ENCODE measurements at regions not wholly inside any gene's neighbourhood (a gene's known extent, or its start where the extent isn't known, plus 50 kb on each side); places are given as distances from the start of the nearest gene placed in this dataset.
A peak's percentile ranks its signal among the peaks of the same experiment; 100 is the strongest.
"Not testable (repeated sequence)": the region's sequence is repeated elsewhere in the genome, so short reads cannot be mapped to it uniquely, and the experiment has no call there.

DNA sequence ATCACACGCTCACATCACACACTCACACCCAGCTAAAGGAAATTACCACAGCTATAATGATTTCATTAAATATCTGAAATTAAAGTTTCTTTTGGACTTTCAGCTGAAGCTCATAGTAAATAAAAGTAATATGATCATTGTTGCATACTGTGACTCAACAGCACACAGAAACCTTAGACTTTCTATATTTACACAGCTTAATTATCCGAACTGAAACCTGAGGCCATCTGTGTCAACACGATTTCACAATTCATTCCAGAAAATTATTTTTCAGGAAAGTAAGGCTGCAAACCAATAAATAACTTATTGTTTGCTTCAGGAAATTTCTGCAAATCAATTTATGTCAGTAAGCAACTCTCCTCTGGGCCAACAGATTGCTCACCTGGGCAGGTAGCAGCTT is 1352.2 kb upstream of the CDH18 start:
- DNase-seq (ENCODE audit: low read depth), result peak; percentile 35

DNA sequence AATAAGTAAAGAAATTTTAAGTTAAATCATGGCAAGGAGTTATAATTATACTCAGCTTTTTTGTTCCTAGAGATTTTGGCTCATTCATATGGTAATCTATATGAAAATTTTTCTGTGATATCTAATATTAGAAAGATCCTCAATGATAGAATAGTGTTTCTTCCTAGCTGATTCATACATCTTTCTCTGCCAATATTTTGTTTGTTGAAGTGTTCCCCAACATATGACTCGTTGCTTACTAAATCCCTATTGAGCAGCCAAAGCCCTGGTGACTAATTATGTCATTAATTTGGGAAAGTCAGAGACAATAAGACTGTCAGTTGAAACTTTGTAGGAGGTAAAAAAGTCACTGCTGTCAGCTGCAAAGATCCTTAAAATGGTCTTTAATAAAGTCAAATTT is 1348.5 kb upstream of the CDH18 start:
- peak; percentile 55 for DNase-seq (ENCODE audit: low read depth)

DNA sequence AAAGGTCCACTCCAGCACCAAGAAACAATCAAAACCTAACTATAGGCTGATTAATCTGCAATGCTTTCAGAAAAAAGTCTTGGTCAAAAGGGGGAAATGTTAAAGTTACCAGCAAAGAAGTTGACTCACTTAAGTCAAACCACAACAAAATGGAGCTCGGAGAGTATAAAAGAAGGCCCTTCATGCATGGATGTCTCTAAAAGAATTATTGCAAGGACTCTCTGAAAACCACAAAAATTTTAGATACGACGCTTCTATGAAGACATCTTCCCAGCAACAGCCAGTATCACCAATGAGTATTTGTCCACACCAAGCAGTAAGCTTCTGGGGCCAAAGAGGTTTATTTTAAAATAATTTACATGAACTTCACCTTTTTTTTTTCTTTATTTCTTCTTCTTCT is 1327.4 kb upstream of the CDH18 start:
- peak; percentile 72 for DNase-seq (ENCODE audit: low read depth)

DNA sequence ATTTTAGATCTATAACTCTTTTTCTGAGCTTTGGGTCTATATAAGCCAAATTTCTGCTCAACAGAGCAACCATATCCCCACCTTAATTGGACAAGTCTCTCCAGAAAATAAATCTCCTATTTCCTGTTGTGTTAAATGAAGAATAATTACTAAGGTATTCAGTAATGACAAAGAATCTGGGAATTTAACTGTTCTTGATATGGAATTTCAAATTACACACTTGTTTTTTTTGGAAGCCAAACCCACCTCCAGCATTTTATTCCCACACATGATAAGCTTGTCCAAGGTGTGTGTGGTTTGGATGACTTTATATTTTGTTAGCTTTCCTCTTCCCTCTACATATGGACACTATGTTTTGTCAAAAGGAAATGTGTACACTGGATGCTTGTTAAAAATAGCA is 1313.2 kb upstream of the CDH18 start:
- not testable (repeated sequence) for DNase-seq (ENCODE audit: low read depth)

DNA sequence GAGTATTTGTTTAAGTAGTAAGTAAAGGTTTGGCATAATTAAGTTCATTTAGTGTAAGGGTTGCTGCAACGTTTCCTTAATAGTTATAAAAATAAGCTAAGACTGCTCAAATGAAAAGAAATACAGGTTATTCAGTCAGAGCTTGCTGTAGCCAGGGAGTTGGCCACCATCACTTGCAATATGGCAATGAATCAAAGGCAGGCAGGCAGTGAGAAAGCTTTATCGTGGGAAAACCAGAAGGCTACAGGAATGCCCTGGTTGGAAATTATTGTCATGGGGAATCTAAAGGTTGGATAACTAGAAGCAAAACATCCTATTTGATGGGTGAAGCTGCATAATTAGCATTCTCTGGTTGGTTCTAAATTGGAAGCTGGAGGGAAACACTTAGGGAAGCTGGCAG is 1286.4 kb upstream of the CDH18 start:
- not testable (repeated sequence) for DNase-seq (ENCODE audit: low read depth)

DNA sequence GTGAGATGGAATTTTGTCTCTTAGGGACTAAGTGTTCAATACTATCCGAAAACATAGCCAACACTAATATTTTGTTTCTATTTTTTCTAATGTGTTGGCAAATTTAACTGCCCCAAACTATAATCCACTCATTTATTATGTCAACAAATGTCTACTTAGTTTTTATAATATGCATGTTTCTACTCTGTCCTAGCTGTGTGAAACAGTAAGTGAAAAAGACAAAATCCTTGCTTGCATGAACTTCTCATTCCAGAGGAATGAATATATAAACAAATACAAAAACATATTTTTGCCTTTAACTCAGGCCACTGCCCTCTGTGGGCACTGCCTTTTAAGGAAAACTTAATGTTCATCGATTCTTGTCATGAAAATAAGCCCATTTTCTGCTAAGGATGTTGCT is 1275.4 kb upstream of the CDH18 start:
- no peak for DNase-seq (ENCODE audit: low read depth)

DNA sequence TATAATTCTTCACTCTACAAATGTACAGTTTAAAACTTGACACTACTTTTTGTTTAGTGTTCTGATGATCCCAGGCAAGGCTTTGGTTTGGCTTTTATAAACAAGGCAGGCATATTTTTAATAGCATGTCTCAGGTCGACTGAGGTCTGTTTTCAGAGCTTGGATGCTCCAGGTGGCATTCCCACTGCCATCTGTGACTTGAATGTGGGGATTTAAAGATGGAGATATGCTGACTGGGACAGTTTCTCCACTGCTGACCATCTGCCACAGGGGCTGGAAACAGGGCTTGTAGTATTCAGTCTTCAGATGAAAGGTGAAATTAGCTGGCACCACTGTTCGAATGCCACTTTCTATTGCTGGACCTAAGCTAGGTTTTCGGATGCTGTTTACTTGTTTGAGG is 1266.2 kb upstream of the CDH18 start:
- no peak for DNase-seq (ENCODE audit: low read depth)

DNA sequence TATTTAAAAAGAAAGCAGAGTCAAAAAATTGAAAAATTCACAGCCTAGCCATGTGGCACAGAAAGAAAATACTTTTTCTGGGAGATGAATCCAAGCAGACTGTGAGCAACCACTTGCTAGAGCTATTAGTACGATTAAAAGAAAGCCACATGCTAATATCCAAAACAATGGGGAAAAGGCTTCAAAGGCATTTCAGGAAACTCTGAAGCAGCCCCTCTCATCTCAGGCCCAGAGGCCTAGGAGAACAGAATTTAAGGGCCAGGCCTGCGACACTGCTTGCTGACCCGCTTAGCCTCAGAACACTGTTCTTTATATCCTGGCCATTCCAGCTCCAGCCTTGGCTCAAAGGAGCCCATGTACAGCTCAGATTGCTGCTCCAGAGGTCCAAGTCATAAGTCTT is 1257.0 kb upstream of the CDH18 start:
- DNase-seq (ENCODE audit: low read depth), result no peak

DNA sequence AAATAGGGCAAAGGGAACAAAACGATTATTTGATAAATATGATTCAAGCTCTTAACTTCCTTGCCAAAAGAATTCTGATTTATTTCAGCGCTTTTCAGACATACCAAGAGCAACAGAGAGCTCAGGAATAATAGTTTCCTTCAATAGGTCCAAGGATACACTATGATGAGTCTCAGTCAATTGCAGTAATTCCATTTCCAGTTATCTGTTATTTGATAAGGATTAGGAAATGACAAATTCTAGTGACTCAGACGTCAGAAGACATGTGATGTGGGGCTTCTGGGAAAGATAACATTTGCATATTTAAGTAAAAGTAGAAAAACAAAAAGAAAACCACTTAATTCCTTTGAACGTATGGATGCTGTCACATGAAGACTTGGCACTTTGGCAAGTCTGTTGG is 1250.8 kb upstream of the CDH18 start:
- DNase-seq (ENCODE audit: low read depth), result no peak

DNA sequence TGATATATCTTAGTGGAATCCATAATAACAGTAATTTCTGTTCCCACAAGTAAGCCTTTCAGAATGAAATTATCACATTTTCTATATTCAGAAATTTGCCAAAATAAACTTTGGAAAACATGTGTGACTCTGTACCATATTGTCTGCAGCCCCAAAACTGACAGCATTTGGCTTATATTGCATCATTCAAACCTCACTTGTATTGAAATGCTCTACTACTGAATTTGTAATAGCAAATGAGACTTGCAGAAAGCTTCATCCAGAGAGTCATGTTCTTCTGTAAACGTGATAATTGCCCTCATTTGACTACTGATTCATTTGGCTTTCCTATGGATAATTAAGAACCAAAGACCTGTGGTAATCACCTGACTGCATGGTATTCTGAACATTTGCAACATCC is 1249.5 kb upstream of the CDH18 start:
- DNase-seq (ENCODE audit: low read depth), result no peak

DNA sequence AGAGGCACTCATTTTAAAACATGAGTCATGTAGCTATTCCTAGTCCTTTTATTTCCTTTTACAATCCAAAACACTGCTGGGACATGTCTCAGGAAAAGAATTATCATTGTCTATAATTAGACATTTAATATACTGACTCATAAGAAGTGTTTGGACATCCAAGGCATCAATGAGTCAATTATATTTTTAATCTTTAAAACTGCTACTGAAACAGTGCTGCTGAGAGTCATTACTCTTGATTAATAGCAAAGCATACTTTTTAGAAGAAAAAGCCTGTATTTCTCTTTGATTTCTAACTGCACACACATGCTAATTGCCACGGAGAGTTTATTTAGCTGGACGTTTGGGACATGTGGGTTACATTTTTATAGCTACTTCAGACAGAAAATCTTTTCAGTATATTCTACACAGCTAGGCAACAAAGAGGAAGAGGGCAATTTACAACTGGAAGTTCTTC is 1249.0 kb upstream of the CDH18 start:
- DNase-seq (ENCODE audit: low read depth), result peak; percentile 44

DNA sequence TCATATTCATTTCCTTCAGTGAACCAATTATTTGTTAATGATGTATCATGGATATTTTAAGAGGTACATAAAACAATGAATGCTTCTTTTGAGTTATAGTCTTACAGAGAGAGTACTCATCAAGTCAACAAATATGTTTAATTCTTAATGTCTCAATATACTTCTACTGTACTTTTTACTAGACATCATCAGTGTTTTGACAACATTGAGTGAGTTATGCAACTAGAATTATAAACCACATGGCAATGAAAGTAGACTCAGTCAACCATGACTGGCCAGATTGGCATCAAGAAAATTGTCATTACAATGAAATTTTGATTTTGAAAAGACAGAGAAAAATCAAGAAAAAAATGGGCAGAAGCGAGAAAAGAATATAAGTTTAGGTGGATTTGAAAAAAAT is 1248.1 kb upstream of the CDH18 start:
- DNase-seq (ENCODE audit: low read depth), result no peak

DNA sequence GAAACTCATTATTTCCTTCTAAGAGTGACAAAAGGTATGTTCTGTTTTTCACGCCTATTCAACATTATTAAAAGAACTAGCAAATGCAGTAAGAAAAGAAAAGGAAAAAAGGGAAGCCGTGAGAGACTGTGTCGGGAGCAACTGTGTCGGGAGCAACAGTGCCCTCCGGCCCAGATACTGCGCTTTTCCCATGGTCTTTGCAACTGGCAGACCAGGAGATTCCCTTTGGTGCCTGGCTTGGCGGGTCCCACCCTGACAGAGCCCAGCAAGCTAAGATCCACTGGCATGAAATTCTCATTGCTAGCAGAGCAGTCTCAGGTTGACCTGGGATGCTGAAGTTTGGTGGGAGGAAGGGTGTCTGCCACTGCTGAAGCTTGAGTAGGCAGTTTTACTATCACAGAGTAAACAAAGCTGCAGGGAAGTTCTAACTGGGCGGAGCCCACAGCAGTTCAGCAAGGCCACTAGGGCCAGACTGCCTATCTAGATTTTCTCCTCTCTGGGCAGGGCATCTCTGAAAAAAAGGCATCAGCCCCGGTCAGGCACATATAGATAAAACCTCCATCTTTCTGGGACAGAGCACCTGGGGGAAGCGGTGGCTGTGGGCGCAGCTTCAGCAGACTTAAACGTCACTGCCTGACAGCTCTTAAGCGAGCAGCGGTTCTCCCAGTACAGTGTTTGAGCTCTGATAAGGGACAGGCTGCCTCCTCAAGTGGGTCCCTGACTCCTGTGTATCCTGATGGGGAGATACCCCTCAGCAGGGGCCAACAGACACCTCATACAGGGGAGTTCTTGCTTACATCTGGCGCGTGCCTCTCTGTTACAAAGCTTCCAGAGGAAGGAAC is 1237.4 kb upstream of the CDH18 start:
- DNase-seq (ENCODE audit: low read depth), result no peak

DNA sequence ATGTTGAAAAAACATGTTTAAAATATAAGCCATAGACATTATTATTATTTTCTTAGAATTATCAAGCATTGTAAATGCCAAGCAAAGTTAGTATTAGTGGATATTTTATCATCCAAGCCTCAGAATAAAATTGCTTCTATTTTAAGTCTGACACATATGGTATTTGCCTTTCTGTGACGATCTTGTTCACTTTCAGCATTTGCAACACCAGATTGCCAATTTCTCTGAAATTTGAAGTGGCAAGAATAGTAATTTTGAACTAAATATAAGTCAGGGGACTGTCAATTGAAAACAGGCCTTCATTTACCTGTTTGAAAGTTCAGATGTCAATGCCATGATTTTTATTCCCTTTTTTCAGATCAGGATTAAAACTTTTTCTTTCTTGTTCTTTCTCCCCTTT is 1233.6 kb upstream of the CDH18 start:
- DNase-seq (ENCODE audit: low read depth), result no peak

DNA sequence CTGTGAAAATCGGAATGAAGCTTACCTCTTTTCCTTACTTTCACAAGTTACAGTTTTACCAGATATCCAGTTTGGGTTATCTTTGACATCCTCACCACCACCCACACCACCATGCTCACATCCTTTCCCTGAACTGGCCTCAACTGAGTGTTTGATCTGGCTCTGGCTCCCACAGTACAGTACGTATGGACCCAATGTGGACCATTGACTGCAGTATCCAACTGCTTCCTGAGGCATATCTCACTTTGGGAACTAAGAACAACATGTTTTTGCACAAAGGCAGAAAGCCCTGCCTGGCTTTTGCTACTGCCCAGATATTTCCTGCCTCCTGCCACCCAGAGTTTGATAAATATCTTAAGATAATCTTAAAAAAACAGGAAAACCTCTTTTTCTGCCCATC is 1232.0 kb upstream of the CDH18 start:
- DNase-seq (ENCODE audit: low read depth), result no peak

DNA sequence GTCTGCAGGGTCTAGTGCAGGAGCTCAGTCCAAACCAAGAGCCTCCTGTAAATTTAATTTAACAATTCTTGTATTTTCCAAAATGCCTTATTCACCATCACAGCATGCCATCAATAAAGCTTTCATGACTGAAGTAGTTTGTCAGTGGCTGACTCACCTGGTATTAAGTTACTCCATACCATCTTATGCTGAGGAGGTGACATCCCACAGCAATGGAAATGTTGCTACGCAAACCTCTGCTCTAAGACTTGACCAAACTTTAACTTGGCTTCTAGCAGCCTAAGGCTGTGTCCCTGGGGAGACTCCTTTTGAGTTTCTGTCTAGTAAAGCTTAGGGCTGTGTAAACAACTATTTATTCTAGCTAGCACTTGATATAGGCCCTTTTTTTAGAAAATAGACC is 1231.3 kb upstream of the CDH18 start:
- DNase-seq (ENCODE audit: low read depth), result no peak

DNA sequence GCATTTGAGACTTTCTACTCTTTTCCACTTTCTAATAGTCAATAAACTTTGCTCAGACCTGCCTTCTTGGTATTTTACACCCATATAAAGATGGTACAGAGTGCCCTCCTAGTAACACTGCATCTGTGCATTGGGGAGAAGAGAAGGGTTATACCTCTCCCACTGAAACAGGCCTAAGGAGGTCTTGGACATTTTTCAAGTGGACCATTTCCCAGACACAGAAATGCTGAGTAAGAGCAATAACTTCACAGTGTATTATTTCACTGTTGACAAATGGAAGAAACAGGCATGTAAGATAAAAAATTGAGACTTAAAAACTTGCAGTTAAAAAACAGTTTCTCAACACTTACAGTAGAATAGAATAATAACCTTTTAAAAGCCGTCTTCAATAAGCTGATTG is 1224.0 kb upstream of the CDH18 start:
- DNase-seq (ENCODE audit: low read depth), result no peak

DNA sequence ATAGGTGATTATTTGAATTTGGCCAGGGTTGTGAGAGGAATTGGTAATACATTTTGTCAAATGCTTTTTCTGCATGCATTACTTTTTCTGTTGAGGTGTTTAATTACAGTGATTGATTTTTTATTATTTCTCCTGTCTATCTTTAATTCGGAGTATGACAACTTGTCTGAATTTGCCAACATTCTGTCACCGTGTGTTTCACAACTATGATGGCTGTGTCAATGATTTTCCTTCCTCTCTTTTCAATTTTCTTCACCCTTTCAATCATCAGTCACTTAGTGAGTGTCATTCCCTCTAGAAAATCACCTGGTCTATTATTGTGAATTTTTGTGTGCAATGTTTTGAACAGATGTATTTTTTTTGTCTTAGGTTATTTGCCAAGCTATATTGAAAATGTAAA is 1221.4 kb upstream of the CDH18 start:
- DNase-seq (ENCODE audit: low read depth), result no peak

DNA sequence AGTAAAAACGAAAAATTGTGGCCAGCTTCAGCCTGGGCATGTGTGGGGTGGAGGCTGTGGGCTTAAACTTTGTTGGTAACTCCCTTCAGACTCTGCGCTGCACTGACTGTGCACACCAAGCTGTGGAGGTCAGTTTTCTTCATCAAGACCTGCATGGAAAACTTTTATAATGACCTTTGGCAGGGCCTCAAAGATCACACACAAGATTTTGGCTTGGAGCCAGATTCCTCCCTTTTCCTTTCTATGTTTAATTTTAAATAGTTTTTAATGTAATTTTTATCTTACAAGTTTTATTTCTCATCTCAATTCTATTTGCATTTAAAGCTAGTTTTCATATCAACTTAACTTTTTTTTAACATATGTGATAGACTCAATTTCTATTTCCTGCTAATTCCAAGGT is 1211.1 kb upstream of the CDH18 start:
- no peak for DNase-seq (ENCODE audit: low read depth)

DNA sequence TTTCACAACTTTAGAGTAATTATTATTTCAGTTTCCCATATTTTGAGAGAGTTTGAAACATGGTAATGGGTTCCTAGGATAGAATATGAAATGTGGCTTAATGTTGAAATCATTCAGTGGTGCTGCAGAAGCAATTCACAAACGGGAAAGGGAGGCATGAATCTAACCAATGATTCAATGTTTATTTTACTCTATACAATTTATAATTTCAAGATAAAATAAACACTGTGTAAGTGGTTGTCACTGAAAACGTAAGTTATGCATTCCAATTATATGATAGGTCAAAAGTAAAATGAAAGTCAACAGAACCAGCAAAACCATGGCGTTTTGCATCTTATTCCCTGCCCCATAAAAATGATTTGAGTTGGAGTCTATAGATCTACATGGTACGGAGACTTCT is 1207.1 kb upstream of the CDH18 start:
- DNase-seq (ENCODE audit: low read depth), result no peak

DNA sequence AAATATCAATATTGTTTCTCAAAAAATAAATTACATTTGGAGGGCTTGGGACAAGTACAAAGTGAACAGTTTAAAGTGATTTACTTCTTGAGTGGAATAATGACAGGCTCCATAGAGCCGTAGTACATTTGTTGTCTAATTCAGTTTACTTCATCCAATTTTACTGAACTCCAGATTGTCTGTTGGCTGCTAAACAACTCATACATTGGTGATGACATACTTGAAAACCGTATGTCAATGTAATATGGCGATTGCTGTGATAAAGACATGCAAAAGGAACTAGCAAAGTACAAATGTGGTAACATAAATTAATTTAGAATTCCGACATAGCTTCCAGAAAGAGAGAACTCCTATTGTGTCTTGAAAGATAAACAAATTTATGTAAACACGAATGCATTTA is 1197.5 kb upstream of the CDH18 start:
- no peak for DNase-seq (ENCODE audit: low read depth)

DNA sequence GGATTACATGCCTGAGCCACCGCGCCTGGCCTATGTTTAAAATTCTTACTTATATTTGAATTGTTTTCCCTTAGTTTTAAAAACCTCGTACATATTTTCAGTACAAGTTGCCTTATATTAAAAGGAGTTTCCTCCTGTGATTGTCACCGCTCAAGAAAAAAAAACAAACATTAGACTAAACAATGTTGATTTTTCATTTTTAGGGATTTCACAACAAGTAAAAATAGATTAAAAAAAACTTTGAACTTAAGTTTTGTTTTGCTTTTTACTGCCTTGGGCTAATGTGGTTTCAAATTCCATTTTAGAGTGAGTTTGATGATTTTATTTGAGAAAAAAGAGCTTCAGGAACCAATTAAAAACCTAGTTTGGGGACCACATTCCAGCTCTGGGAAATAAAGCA is 1196.6 kb upstream of the CDH18 start:
- DNase-seq (ENCODE audit: low read depth), result no peak

DNA sequence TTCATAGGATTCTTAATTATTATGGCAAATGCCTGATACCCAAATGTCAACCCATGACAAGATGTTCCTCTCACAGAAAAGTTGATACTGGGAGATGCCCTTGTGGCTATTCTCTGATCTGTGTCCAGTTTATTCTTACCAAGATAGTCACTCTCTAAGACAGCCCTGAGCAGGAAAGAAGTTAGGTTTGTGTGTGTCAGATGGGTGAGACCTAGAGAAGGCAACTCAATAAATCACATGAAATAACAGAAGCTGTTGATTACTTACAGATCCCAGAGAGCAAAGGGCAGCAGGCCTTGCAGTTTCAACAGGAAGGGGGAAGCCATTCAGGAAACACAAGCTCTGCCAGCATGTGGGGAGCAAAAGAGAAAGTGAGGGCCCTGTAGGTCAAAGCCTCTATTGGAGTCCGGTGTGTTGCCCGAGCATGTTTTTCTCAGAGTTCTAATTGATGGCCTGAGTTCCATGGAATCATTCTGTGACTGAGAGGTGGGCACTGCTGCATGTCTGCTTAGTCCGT is 1193.7 kb upstream of the CDH18 start:
- no peak for DNase-seq (ENCODE audit: low read depth)

DNA sequence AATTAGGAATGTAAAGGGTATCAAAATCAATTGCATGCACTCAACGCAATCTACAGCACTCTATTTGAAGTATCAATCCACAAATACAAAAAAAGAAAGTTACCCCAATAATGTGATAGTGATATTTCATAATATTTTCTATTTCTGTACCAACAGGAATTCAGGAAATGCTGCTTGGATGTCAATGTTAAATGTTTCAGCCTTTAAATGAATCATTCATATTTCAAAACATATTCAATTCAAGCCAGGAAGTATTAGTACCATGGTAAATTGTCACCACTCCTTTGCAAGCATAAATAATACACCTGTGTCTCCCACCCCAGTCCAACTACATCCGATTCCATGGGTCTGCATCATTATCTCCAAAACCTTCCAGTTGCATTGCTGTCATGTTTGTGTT is 1185.5 kb upstream of the CDH18 start:
- no peak for DNase-seq (ENCODE audit: low read depth)
